ENCODE measurements at regions not wholly inside any gene's neighbourhood (a gene's known extent, or its start where the extent isn't known, plus 50 kb on each side); places are given as distances from the start of the nearest gene placed in this dataset.

GRCh38 chr5:109522404-109522803 is 112.6 kb upstream of the PJA2 start:
- TF ChIP-seq CTCF (conservative IDR thresholded peaks at IDR 0.05) (no peak), ZFX (IDR thresholded peaks at IDR 0.05) (no peak)
